HepG2 (cell line): ENCODE measurements at regions not wholly inside any gene's neighbourhood (a gene's known extent, or its start where the extent isn't known, plus 50 kb on each side); places are given as distances from the start of the nearest gene placed in this dataset.

Experiments
- ATAC-seq: fragments of 200-7000 bp; cut with Tn5 transposase; 3 replicates; pipeline ENCODE4 v1.9.1; 2020; ENCODE audit warnings: mild to moderate bottlenecking, moderate library complexity
- BruUV-seq: library from RNA; stranded (reverse); fragments of 400-500 nt; replicated peaks from 2 replicates; lab custom pipeline; 2021; lab: Mats Ljungman, UMichigan
- CTCF ChIA-PET: fragments of 300-600 bp; formaldehyde crosslinking; extraction: SDS; loops from one replicate; lab custom pipeline; 2021; ENCODE audit warnings: low total read pairs, inconsistent platforms, low intra/inter-chr PET ratio; lab: Yijun Ruan, JAX
- POLR2A ChIA-PET: fragments of 350-600 bp; sonication (Branson Sonifier 250); formaldehyde crosslinking; loops from one replicate; lab custom pipeline; 2020; ENCODE audit warnings: antibody characterized with exemption, inconsistent platforms; lab: Yijun Ruan, JAX
- DNase-seq: peaks from one replicate; pipeline ENCODE4 v3.0.0-alpha.2; 2015; ENCODE audit warnings: low spot score
- FAIRE-seq: peaks from 3 replicates; lab custom pipeline; 2011; peaks lifted over from hg19 to GRCh38; lab: Jason Lieb, UNC
- H2AFZ ChIP-seq: one replicate; pipeline ENCODE4 v1.6.1; 2011; ENCODE audit warnings: low read length, inconsistent platforms
- H3K27ac ChIP-seq: fragments of 300-600 bp; 3 replicates; pipeline ENCODE4 v1.8.0; 2011; ENCODE audit warnings: mixed run types, mild to moderate bottlenecking, mixed read lengths, low read length, inconsistent platforms; ENCODE audit not compliant: insufficient read depth; ENCODE audit errors: extremely low read length
- H3K27me3 ChIP-seq, 2 experiments: fragments of 200-600 bp in 1 of 2; 2 replicates in 1 of 2; 3 replicates in 1 of 2; pipeline versions ENCODE4 v1.6.0 to v1.8.0; 2011; ENCODE audit warnings: low read length in 2 of 2, mild to moderate bottlenecking in 2 of 2, moderate library complexity in 2 of 2, inconsistent platforms in 1 of 2; ENCODE audit not compliant: insufficient read depth in 2 of 2, control insufficient read depth in 1 of 2
- H3K36me3 ChIP-seq, 2 experiments: fragments of 200-600 bp in 1 of 2; replicated peaks in 1 of 2; 2 replicates in 1 of 2; 3 replicates in 1 of 2; pipeline versions ENCODE4 v1.5.1 to v1.8.0; 2011; ENCODE audit warnings: low read length in 2 of 2, inconsistent platforms in 1 of 2; ENCODE audit not compliant: insufficient read depth in 2 of 2, control insufficient read depth in 1 of 2
- H3K4me1 ChIP-seq: 2 replicates; pipeline ENCODE4 v1.5.1; 2012; ENCODE audit warnings: low read length, inconsistent platforms; ENCODE audit not compliant: insufficient read depth
- H3K4me2 ChIP-seq: 2 replicates; pipeline ENCODE4 v1.6.0; 2011; ENCODE audit warnings: low read depth, low read length, inconsistent platforms
- H3K4me3 ChIP-seq, 3 experiments: fragments of 200-600 bp in 1 of 3; sonication (generic), shearing (Covaris generic) in 1 of 3; replicated peaks in 1 of 3; 2 replicates each; pipeline ENCODE4 v1.5.1; 2011 to 2016; ENCODE audit warnings: low read length in 3 of 3, inconsistent platforms in 2 of 3, low read depth in 2 of 3, mild to moderate bottlenecking in 2 of 3, control low read depth in 1 of 3, mixed read lengths in 1 of 3; ENCODE audit not compliant: insufficient read depth in 1 of 3
- H3K79me2 ChIP-seq: one replicate; pipeline ENCODE4 v1.6.1; 2011; ENCODE audit warnings: low read length, inconsistent platforms; ENCODE audit not compliant: insufficient read depth
- H3K9ac ChIP-seq: 2 replicates; pipeline ENCODE4 v1.6.0; 2011; ENCODE audit warnings: mild to moderate bottlenecking, low read depth, low read length, inconsistent platforms; ENCODE audit not compliant: insufficient read depth
- H3K9me3 ChIP-seq: 2 replicates; pipeline ENCODE4 v1.5.1; 2012; ENCODE audit warnings: mild to moderate bottlenecking, low read length
- H4K20me1 ChIP-seq: 2 replicates; pipeline ENCODE4 v1.6.0; 2011; ENCODE audit warnings: inconsistent platforms, mild to moderate bottlenecking, low read length, moderate library complexity; ENCODE audit not compliant: insufficient read depth
- CEBPB ChIP-seq: IDR thresholded peaks from 2 replicates; pipeline ENCODE4 v1.6.1; 2011; ENCODE audit warnings: low read depth, low read length, improper control_type of control experiment, borderline replicate concordance
- KDM2A ChIP-seq: sonication (generic); formaldehyde crosslinking; IDR thresholded peaks from 2 replicates; pipeline ENCODE4 v1.4.0; 2020; ENCODE audit warnings: low read depth, missing genetic modification reagents, borderline replicate concordance
- NFATC3 ChIP-seq: sonication (generic); formaldehyde crosslinking; IDR thresholded peaks from 2 replicates; pipeline ENCODE4 v1.5.1; 2020; ENCODE audit warnings: mild to moderate bottlenecking, missing genetic modification reagents
- NFIC ChIP-seq: IDR thresholded peaks from 2 replicates; pipeline ENCODE4 v1.6.1; 2012; ENCODE audit warnings: mild to moderate bottlenecking, low read length, inconsistent platforms
- RFX5 ChIP-seq: IDR thresholded peaks from 2 replicates; pipeline ENCODE4 v1.6.1; 2011; ENCODE audit warnings: low read depth, low read length, improper control_type of control experiment
- SMAD1 ChIP-seq: sonication (generic); formaldehyde crosslinking; IDR thresholded peaks from 2 replicates; pipeline ENCODE4 v1.4.0; 2020; ENCODE audit warnings: missing genetic modification reagents, low read depth, mild to moderate bottlenecking, borderline replicate concordance
- SP5 ChIP-seq: IDR thresholded peaks from 2 replicates; pipeline ENCODE4 v1.6.1; 2016; ENCODE audit warnings: low read depth, borderline replicate concordance
- SRSF4 ChIP-seq: fragments of 200-400 bp; formaldehyde crosslinking; IDR thresholded peaks from one replicate; pipeline ENCODE4 v1.6.1; 2018; ENCODE audit warnings: mild to moderate bottlenecking, low read depth, low read length, moderate library complexity; ENCODE audit not compliant: poor library complexity, severe bottlenecking
- ZNF136 ChIP-seq: sonication (generic); formaldehyde crosslinking; IDR thresholded peaks from 2 replicates; pipeline ENCODE4 v1.8.1; 2022; ENCODE audit warnings: low read depth, mild to moderate bottlenecking, moderate library complexity, missing genetic modification reagents
- ZNF24 ChIP-seq: fragments of 450-650 bp; IDR thresholded peaks from 2 replicates; pipeline ENCODE4 v1.6.1; 2017; ENCODE audit warnings: antibody characterized with exemption, mild to moderate bottlenecking
- WGBS: methylation state at CpG from one replicate; pipeline ENCODE4 v1.1.6; 2017; ENCODE audit warnings: low lambda C conversion rate; 5-methylcytosine and 5-hydroxymethylcytosine counted together
- in situ Hi-C: cut with HindIII; loops from 2 replicates; pipeline ENCODE4 v1.10.0; 2017; ENCODE audit warnings: low pct_unique_long_range_greater_than_20kb; ENCODE audit not compliant: extremely low pct_ligation_motif_present
- intact Hi-C: fragments of 100-400 bp; cut with micrococcal nuclease; formaldehyde crosslinking; loops from one replicate; pipeline ENCODE4 v1.10.0; 2022; ENCODE audit not compliant: unreplicated experiment
- TF ChIP-seq, protein P1 (sequence below): sonication (generic); formaldehyde crosslinking; IDR thresholded peaks from one replicate; pipeline ENCODE4 v1.5.1; 2020; ENCODE audit warnings: mild to moderate bottlenecking, missing genetic modification reagents; ENCODE audit errors: not compliant biosample characterization
- TF ChIP-seq, protein P2 (sequence below): sonication (generic); formaldehyde crosslinking; IDR thresholded peaks from 2 replicates; pipeline ENCODE4 v1.4.0; 2020; ENCODE audit warnings: missing genetic modification reagents

DNA sequence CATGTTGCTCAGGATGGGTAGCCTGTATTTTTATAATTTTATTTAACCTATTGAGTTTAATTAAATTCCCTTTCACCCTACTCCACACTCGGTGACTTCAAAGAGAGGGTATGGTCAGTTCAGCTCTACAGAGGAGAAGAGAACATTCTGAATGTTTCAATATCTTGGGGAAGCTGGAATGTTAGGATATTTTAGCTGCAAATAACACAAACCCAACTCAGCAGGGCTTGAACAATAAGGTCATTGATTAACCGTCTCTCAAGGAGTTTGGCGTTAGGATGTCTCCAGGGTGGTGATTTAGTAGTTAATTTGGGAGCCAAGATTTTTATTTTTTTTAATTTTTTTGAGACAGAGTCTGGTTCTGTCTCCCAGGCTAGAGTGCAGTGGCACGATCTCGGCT is 143.6 kb upstream of the SALL4 start (continued):
- no peak for TF ChIP-seq NFIC
- TF ChIP-seq ZNF24 = no peak
- TF ChIP-seq, protein P1, sequence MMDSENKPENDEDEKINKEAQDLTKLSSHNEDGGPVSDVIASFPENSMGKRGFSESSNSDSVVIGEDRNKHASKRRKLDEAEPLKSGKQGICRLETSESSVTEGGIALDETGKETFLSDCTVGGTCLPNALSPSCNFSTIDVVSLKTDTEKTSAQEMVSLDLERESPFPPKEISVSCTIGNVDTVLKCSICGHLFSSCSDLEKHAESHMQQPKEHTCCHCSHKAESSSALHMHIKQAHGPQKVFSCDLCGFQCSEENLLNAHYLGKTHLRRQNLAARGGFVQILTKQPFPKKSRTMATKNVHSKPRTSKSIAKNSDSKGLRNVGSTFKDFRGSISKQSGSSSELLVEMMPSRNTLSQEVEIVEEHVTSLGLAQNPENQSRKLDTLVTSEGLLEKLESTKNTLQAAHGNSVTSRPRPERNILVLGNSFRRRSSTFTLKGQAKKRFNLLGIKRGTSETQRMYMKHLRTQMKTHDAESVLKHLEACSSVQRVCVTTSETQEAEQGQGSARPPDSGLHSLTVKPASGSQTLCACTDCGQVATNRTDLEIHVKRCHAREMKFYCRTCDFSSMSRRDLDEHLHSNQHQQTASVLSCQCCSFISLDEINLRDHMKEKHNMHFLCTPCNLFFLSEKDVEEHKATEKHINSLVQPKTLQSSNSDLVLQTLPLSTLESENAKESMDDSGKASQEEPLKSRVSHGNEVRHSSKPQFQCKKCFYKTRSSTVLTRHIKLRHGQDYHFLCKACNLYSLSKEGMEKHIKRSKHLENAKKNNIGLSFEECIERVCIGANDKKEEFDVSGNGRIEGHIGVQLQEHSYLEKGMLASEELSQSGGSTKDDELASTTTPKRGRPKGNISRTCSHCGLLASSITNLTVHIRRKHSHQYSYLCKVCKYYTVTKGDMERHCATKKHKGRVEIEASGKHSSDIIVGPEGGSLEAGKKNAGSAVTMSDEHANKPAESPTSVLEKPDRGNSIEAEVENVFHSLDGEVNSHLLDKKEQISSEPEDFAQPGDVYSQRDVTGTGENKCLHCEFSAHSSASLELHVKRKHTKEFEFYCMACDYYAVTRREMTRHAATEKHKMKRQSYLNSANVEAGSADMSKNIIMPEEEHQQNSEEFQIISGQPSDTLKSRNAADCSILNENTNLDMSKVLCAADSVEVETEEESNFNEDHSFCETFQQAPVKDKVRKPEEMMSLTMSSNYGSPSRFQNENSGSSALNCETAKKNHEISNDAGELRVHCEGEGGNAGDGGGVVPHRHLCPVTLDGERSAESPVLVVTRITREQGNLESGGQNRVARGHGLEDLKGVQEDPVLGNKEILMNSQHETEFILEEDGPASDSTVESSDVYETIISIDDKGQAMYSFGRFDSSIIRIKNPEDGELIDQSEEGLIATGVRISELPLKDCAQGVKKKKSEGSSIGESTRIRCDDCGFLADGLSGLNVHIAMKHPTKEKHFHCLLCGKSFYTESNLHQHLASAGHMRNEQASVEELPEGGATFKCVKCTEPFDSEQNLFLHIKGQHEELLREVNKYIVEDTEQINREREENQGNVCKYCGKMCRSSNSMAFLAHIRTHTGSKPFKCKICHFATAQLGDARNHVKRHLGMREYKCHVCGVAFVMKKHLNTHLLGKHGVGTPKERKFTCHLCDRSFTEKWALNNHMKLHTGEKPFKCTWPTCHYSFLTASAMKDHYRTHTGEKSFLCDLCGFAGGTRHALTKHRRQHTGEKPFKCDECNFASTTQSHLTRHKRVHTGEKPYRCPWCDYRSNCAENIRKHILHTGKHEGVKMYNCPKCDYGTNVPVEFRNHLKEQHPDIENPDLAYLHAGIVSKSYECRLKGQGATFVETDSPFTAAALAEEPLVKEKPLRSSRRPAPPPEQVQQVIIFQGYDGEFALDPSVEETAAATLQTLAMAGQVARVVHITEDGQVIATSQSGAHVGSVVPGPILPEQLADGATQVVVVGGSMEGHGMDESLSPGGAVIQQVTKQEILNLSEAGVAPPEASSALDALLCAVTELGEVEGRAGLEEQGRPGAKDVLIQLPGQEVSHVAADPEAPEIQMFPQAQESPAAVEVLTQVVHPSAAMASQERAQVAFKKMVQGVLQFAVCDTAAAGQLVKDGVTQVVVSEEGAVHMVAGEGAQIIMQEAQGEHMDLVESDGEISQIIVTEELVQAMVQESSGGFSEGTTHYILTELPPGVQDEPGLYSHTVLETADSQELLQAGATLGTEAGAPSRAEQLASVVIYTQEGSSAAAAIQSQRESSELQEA = no peak
- TF ChIP-seq SRSF4 = no peak

DNA sequence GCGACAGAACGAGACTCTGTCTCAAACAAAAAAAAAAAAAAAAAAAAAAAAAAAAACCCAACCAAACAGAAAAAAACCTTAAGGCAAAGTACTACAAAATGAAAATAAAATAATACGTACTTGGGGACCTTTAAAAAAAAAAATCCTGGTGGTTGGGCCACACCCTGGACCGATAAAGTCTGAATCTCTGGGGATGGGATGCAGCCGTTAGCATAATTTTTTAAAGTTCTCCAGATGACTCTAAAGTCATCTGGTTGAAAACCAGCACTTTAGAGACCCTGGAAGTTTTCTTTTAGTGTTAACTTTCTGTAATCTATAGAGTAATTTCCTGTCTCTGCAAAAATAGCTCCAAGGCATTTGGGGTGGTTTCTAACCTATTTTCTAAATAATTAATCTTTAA is 142.9 kb upstream of the SALL4 start:
- FAIRE-seq = no peak
- Histone ChIP-seq H4K20me1 (no peaks in the 10 kb centered on the region), H3K36me3 (no peaks in the 10 kb centered on the region), H3K4me3 (no peak overlapping the region), H3K4me1 (no peaks in the 10 kb centered on the region), H3K9ac (no peak overlapping the region), H3K27me3 (peaks cover 0 to 1% of the 10 kb centered on the region in 2 experiments; a peak in 1 of 5 replicates), H3K4me2 (no peak overlapping the region), H2AFZ (no peak overlapping the region), H3K79me2 (no peaks in the 10 kb centered on the region), H3K9me3 (no peaks in the 10 kb centered on the region), H3K27ac (no peak overlapping the region)
- ATAC-seq = no peak
- intact Hi-C loops (no loop called here), in situ Hi-C loops (no loop called here)
- TF ChIP-seq KDM2A (CRISPR knock-in tag) (no peak), CEBPB (no peak), SMAD1 (CRISPR knock-in tag) (no peak), NFATC3 (CRISPR knock-in tag) (no peak), RFX5 (no peak), SP5 (no peak), ZNF136 (CRISPR knock-in tag) (no peak)
- TF ChIP-seq, protein P2, sequence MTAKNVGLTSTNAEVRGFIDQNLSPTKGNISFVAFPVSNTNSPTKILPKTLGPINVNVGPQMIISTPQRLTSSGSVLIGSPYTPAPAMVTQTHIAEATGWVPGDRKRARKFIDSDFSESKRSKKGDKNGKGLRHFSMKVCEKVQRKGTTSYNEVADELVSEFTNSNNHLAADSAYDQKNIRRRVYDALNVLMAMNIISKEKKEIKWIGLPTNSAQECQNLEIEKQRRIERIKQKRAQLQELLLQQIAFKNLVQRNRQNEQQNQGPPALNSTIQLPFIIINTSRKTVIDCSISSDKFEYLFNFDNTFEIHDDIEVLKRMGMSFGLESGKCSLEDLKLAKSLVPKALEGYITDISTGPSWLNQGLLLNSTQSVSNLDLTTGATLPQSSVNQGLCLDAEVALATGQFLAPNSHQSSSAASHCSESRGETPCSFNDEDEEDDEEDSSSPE (CRISPR knock-in tag) = no peak
- POLR2A ChIA-PET = no interaction called here
- CTCF ChIA-PET = no interaction called here
- DNase-seq = no peak
- no TSS peak for BruUV-seq
- WGBS = 57% methylated on average over 5 of the region's 5 CpGs
